IgD-negative memory B cell (primary cell): ENCODE measurements at regions not wholly inside any gene's neighbourhood (a gene's known extent, or its start where the extent isn't known, plus 50 kb on each side); places are given as distances from the start of the nearest gene placed in this dataset.
"Not testable (repeated sequence)": the region's sequence is repeated elsewhere in the genome, so short reads cannot be mapped to it uniquely, and the experiment has no call there.

Experiments
- H3K27ac Mint-ChIP-seq, 3 donors: one replicate each; pipeline ENCODE4 v1.8.0; 2020 to 2022; ENCODE audit warnings: mild to moderate bottlenecking in 3 of 3, mixed read lengths in 3 of 3, moderate library complexity in 1 of 3
- H3K27me3 Mint-ChIP-seq: one replicate; pipeline ENCODE4 v1.8.0; 2021; ENCODE audit warnings: mixed read lengths
- H3K36me3 Mint-ChIP-seq: one replicate; pipeline ENCODE4 v1.8.0; 2020; ENCODE audit warnings: mild to moderate bottlenecking, mixed read lengths
- H3K4me1 Mint-ChIP-seq, 3 donors: one replicate each; pipeline ENCODE4 v1.8.0; 2020 to 2022; ENCODE audit warnings: mixed read lengths in 3 of 3, mild to moderate bottlenecking in 1 of 3
- H3K4me3 Mint-ChIP-seq, 4 donors: one replicate each; pipeline ENCODE4 v1.8.0; 2020 to 2022; ENCODE audit warnings: mild to moderate bottlenecking in 4 of 4, mixed read lengths in 4 of 4, moderate library complexity in 3 of 4
- H3K9me3 Mint-ChIP-seq, 3 donors: one replicate each; pipeline ENCODE4 v1.8.0; 2020 to 2021; ENCODE audit warnings: mixed read lengths in 3 of 3, mild to moderate bottlenecking in 1 of 3

GRCh38 chr10:63077800-63078199 is 55.3 kb upstream of the NRBF2 start:
- H3K4me1 Mint-ChIP-seq: no peaks in the 10 kb centered on the region
- H3K36me3 Mint-ChIP-seq: no peaks in the 10 kb centered on the region
- H3K4me3 Mint-ChIP-seq: no peak overlapping the region
- peaks cover 6% of the 10 kb centered on the region for H3K27me3 Mint-ChIP-seq
- no peak overlapping the region for H3K27ac Mint-ChIP-seq
- no peaks in the 10 kb centered on the region for H3K9me3 Mint-ChIP-seq

- H3K9me3 Mint-ChIP-seq: no peaks in the 10 kb centered on the region
- no peak overlapping the region for H3K4me3 Mint-ChIP-seq
- no peaks in the 10 kb centered on the region for H3K36me3 Mint-ChIP-seq
- H3K27ac Mint-ChIP-seq: no peak overlapping the region
- H3K4me1 Mint-ChIP-seq: no peaks in the 10 kb centered on the region
- H3K27me3 Mint-ChIP-seq: peaks cover 18% of the 10 kb centered on the region
Measured at GRCh38 chr10:63072951-63073350, 60.2 kb upstream of the NRBF2 start.

GRCh38 chr10:63071145-63071544 is 62.0 kb upstream of the NRBF2 start:
- Mint-ChIP-seq H3K9me3 (peaks cover 0 to 1% (median 0%) of the 10 kb centered on the region in 3 donors), H3K4me3 (no peak overlapping the region), H3K36me3 (no peaks in the 10 kb centered on the region), H3K4me1 (no peaks in the 10 kb centered on the region), H3K27me3 (peaks cover 14% of the 10 kb centered on the region), H3K27ac (no peak overlapping the region)

GRCh38 chr10:63069318-63069717 is 63.8 kb upstream of the NRBF2 start:
- Mint-ChIP-seq H3K36me3 (no peaks in the 10 kb centered on the region), H3K27ac (no peak overlapping the region), H3K27me3 (peaks cover 17% of the 10 kb centered on the region), H3K4me3 (no peak overlapping the region), H3K9me3 (peaks cover 0 to 1% (median 0%) of the 10 kb centered on the region in 3 donors), H3K4me1 (no peaks in the 10 kb centered on the region)

GRCh38 chr10:63068246-63068645 is 64.9 kb upstream of the NRBF2 start:
- Mint-ChIP-seq H3K27me3 (peaks cover 23% of the 10 kb centered on the region), H3K36me3 (no peaks in the 10 kb centered on the region), H3K27ac (no peak overlapping the region), H3K4me3 (no peak overlapping the region), H3K4me1 (no peaks in the 10 kb centered on the region), H3K9me3 (peaks cover 0 to 1% (median 0%) of the 10 kb centered on the region in 3 donors)

- no peak overlapping the region for H3K27ac Mint-ChIP-seq
- H3K4me3 Mint-ChIP-seq: no peak overlapping the region
- peaks cover 20% of the 10 kb centered on the region for H3K27me3 Mint-ChIP-seq
- no peaks in the 10 kb centered on the region for H3K36me3 Mint-ChIP-seq
- H3K4me1 Mint-ChIP-seq: no peaks in the 10 kb centered on the region
- peaks cover 0 to 1% (median 0%) of the 10 kb centered on the region in 3 donors for H3K9me3 Mint-ChIP-seq
Measured at GRCh38 chr10:63066606-63067005, 66.5 kb upstream of the NRBF2 start.

- peaks cover 0 to 1% (median 0%) of the 10 kb centered on the region in 3 donors for H3K9me3 Mint-ChIP-seq
- no peak overlapping the region for H3K4me3 Mint-ChIP-seq
- H3K4me1 Mint-ChIP-seq: no peaks in the 10 kb centered on the region
- H3K36me3 Mint-ChIP-seq: no peaks in the 10 kb centered on the region
- no peak overlapping the region for H3K27ac Mint-ChIP-seq
- H3K27me3 Mint-ChIP-seq: peaks cover 17% of the 10 kb centered on the region
Measured at GRCh38 chr10:63064706-63065105, 68.4 kb upstream of the NRBF2 start.

- H3K4me3 Mint-ChIP-seq: no peak overlapping the region
- no peak overlapping the region for H3K27ac Mint-ChIP-seq
- H3K36me3 Mint-ChIP-seq: no peaks in the 10 kb centered on the region
- H3K4me1 Mint-ChIP-seq: no peaks in the 10 kb centered on the region
- H3K9me3 Mint-ChIP-seq: no peaks in the 10 kb centered on the region
- peaks cover 4% of the 10 kb centered on the region for H3K27me3 Mint-ChIP-seq
Measured at GRCh38 chr10:63058236-63058635, 74.9 kb upstream of the NRBF2 start.

GRCh38 chr10:63057509-63057908 is 75.6 kb upstream of the NRBF2 start:
- Mint-ChIP-seq H3K36me3 (no peaks in the 10 kb centered on the region), H3K4me1 (no peaks in the 10 kb centered on the region), H3K4me3 (no peak overlapping the region), H3K9me3 (no peaks in the 10 kb centered on the region), H3K27me3 (peaks cover 3% of the 10 kb centered on the region), H3K27ac (no peak overlapping the region)

- Mint-ChIP-seq H3K4me3 (no peak overlapping the region), H3K27me3 (no peaks in the 10 kb centered on the region), H3K36me3 (no peaks in the 10 kb centered on the region), H3K4me1 (no peaks in the 10 kb centered on the region), H3K27ac (no peak overlapping the region), H3K9me3 (no peaks in the 10 kb centered on the region)
Measured at GRCh38 chr10:63055705-63056104, 77.4 kb upstream of the NRBF2 start.

- no peak overlapping the region for H3K4me3 Mint-ChIP-seq
- H3K9me3 Mint-ChIP-seq: no peaks in the 10 kb centered on the region
- no peaks in the 10 kb centered on the region for H3K27me3 Mint-ChIP-seq
- no peaks in the 10 kb centered on the region for H3K4me1 Mint-ChIP-seq
- H3K27ac Mint-ChIP-seq: no peak overlapping the region
- H3K36me3 Mint-ChIP-seq: no peaks in the 10 kb centered on the region
Measured at GRCh38 chr10:63054889-63055611, 78.1 kb upstream of the NRBF2 start.

GRCh38 chr10:63052083-63052482 is 81.0 kb upstream of the NRBF2 start:
- no peak overlapping the region for H3K4me3 Mint-ChIP-seq
- no peak overlapping the region for H3K27ac Mint-ChIP-seq
- H3K36me3 Mint-ChIP-seq: no peaks in the 10 kb centered on the region
- H3K4me1 Mint-ChIP-seq: no peaks in the 10 kb centered on the region
- no peaks in the 10 kb centered on the region for H3K27me3 Mint-ChIP-seq
- H3K9me3 Mint-ChIP-seq: peaks cover 0 to 5% (median 0%) of the 10 kb centered on the region in 3 donors

GRCh38 chr10:63042256-63042655 is 90.9 kb upstream of the NRBF2 start:
- peaks cover 2 to 20% (median 15%) of the 10 kb centered on the region in 3 donors for H3K9me3 Mint-ChIP-seq
- no peak overlapping the region for H3K4me3 Mint-ChIP-seq
- H3K27me3 Mint-ChIP-seq: peaks cover 32% of the 10 kb centered on the region
- no peak overlapping the region for H3K27ac Mint-ChIP-seq
- H3K4me1 Mint-ChIP-seq: no peaks in the 10 kb centered on the region
- H3K36me3 Mint-ChIP-seq: peaks cover 9% of the 10 kb centered on the region

- not testable (repeated sequence) for H3K4me3 Mint-ChIP-seq, H3K27me3 Mint-ChIP-seq, H3K27ac Mint-ChIP-seq, H3K4me1 Mint-ChIP-seq, H3K36me3 Mint-ChIP-seq, H3K9me3 Mint-ChIP-seq
Measured at GRCh38 chr10:63033616-63034185, 99.4 kb upstream of the NRBF2 start.

GRCh38 chr10:63030536-63030935 is 102.6 kb upstream of the NRBF2 start:
- Mint-ChIP-seq H3K4me3 (no peak overlapping the region), H3K27ac (no peak overlapping the region), H3K9me3 (no peaks in the 10 kb centered on the region), H3K36me3 (no peaks in the 10 kb centered on the region), H3K4me1 (peaks cover 0 to 3% (median 0%) of the 10 kb centered on the region in 3 donors), H3K27me3 (no peaks in the 10 kb centered on the region)

GRCh38 chr10:63027531-63027930 is 105.6 kb upstream of the NRBF2 start:
- Mint-ChIP-seq H3K27ac (no peak overlapping the region), H3K9me3 (no peaks in the 10 kb centered on the region), H3K27me3 (no peaks in the 10 kb centered on the region), H3K4me3 (no peak overlapping the region), H3K36me3 (no peaks in the 10 kb centered on the region), H3K4me1 (peaks cover 0 to 3% (median 0%) of the 10 kb centered on the region in 3 donors)
